K562 (cell line): ENCODE measurements at regions not wholly inside any gene's neighbourhood (a gene's known extent, or its start where the extent isn't known, plus 50 kb on each side); places are given as distances from the start of the nearest gene placed in this dataset.
"Not testable (repeated sequence)": the region's sequence is repeated elsewhere in the genome, so short reads cannot be mapped to it uniquely, and the experiment has no call there.

ENCODE experiments used
- ATAC-seq: fragments of 200-7000 bp; cut with Tn5 transposase; 3 replicates; pipeline ENCODE4 v1.9.1; 2020; ENCODE audit warnings: moderate library complexity
- BruUV-seq: library from RNA; stranded (reverse); fragments of 400-500 nt; replicated peaks from 2 replicates; lab custom pipeline; 2021; lab: Mats Ljungman, UMichigan
- CTCF ChIA-PET: fragments of 300-600 bp; formaldehyde crosslinking; extraction: SDS; loops from one replicate; lab custom pipeline; 2021; ENCODE audit warnings: low intra/inter-chr PET ratio; lab: Yijun Ruan, JAX
- POLR2A ChIA-PET: fragments of 300-600, 350-650 bp; sonication (Branson Sonifier 250); formaldehyde crosslinking; extraction: SDS; loops from one replicate; lab custom pipeline; 2021; ENCODE audit warnings: antibody characterized with exemption, inconsistent platforms; lab: Yijun Ruan, JAX
- DNase-seq, 4 experiments: peaks; one replicate each; pipeline versions ENCODE4 v3.0.0 to v3.0.0-alpha.2; 2011 to 2018; ENCODE audit warnings: low spot score in 3 of 4, mixed read lengths in 3 of 4; ENCODE audit errors: extremely low read depth in 1 of 4
- FAIRE-seq: peaks from 2 replicates; lab custom pipeline; 2011; peaks lifted over from hg19 to GRCh38; lab: Jason Lieb, UNC
- H2AFZ ChIP-seq: 2 replicates; pipeline ENCODE4 v1.6.0; 2011; ENCODE audit warnings: low read depth, low read length, control low read depth, inconsistent platforms
- H3K27ac ChIP-seq: fragments of 200-600 bp; 3 replicates; pipeline ENCODE4 v1.8.0; 2011; ENCODE audit warnings: low read depth, mild to moderate bottlenecking, control low read depth, inconsistent platforms, low read length, moderate library complexity, mixed read lengths; ENCODE audit errors: extremely low read depth
- H3K27me3 ChIP-seq, 2 experiments: fragments of 300-600 bp in 1 of 2; 2 replicates in 1 of 2; 3 replicates in 1 of 2; pipeline versions ENCODE4 v1.6.0 to v1.8.0; 2011; ENCODE audit warnings: inconsistent platforms in 2 of 2, low read length in 2 of 2, mild to moderate bottlenecking in 1 of 2, mixed read lengths in 1 of 2, moderate library complexity in 1 of 2; ENCODE audit not compliant: control insufficient read depth in 2 of 2, insufficient read depth in 2 of 2
- H3K36me3 ChIP-seq: fragments of 300-600 bp; 3 replicates; pipeline ENCODE4 v1.8.0; 2011; ENCODE audit warnings: mild to moderate bottlenecking, low read length, inconsistent platforms; ENCODE audit not compliant: control insufficient read depth, insufficient read depth
- H3K4me1 ChIP-seq, 2 experiments: fragments of 200-600 bp in 1 of 2; replicated peaks in 1 of 2; 2 replicates in 1 of 2; 3 replicates in 1 of 2; pipeline versions ENCODE4 v1.5.1 to v1.8.0; 2011; ENCODE audit warnings: inconsistent platforms in 2 of 2, low read length in 2 of 2, mild to moderate bottlenecking in 1 of 2, mixed read lengths in 1 of 2, moderate library complexity in 1 of 2; ENCODE audit not compliant: control insufficient read depth in 2 of 2, insufficient read depth in 2 of 2
- H3K4me2 ChIP-seq: 2 replicates; pipeline ENCODE4 v1.6.1; 2011; ENCODE audit warnings: low read length, control low read depth, inconsistent platforms, mixed read lengths; ENCODE audit not compliant: insufficient read depth
- H3K4me3 ChIP-seq: fragments of 200-600 bp; sonication (generic), shearing (Covaris generic); 2 replicates; pipeline ENCODE4 v1.5.1; 2016; ENCODE audit warnings: control low read depth, inconsistent platforms
- H3K79me2 ChIP-seq: fragments of 200-600 bp; 3 replicates; pipeline ENCODE4 v1.8.0; 2011; ENCODE audit warnings: low read length, inconsistent platforms; ENCODE audit not compliant: control insufficient read depth, insufficient read depth
- H3K9ac ChIP-seq, 2 experiments: 2 replicates each; pipeline versions ENCODE4 v1.6.0 to v1.6.1; 2011; ENCODE audit warnings: low read depth in 2 of 2, low read length in 2 of 2, control low read depth in 1 of 2, inconsistent platforms in 1 of 2, mild to moderate bottlenecking in 1 of 2, mixed read lengths in 1 of 2; ENCODE audit not compliant: insufficient read depth in 1 of 2
- H3K9me1 ChIP-seq: one replicate; pipeline ENCODE4 v1.6.0; 2011; ENCODE audit warnings: inconsistent platforms, mild to moderate bottlenecking, low read length, moderate library complexity; ENCODE audit not compliant: control insufficient read depth, insufficient read depth
- H3K9me3 ChIP-seq: replicated peaks from 2 replicates; pipeline ENCODE4 v1.5.1; 2011; ENCODE audit warnings: low read depth, low read length, inconsistent platforms; ENCODE audit not compliant: control insufficient read depth, insufficient read depth
- H4K20me1 ChIP-seq: replicated peaks from 2 replicates; pipeline ENCODE4 v1.6.1; 2011; ENCODE audit warnings: low read length, inconsistent platforms, mixed read lengths; ENCODE audit not compliant: control insufficient read depth, insufficient read depth
- BRD9 ChIP-seq: fragments of 450-650 bp; IDR thresholded peaks from 2 replicates; pipeline ENCODE4 v1.6.1; 2018; ENCODE audit warnings: low read depth; ENCODE audit not compliant: partially characterized antibody
- FOXJ2 ChIP-seq: fragments of 200-800 bp; sonication (Bioruptor generic); IDR thresholded peaks from 2 replicates; pipeline ENCODE4 v1.6.1; 2016; ENCODE audit warnings: missing genetic modification characterization, missing compliant biosample characterization
- GABPB1 ChIP-seq: sonication (generic); formaldehyde crosslinking; IDR thresholded peaks from 2 replicates; pipeline ENCODE4 v1.8.0; 2022; ENCODE audit warnings: mild to moderate bottlenecking, missing genetic modification reagents
- HMG20B ChIP-seq: fragments of 250-450 bp; sonication (Bioruptor Pico); IDR thresholded peaks from 2 replicates; pipeline ENCODE4 v1.5.0; 2021; ENCODE audit warnings: mild to moderate bottlenecking
- NFIX ChIP-seq: fragments of 250-450 bp; sonication (Bioruptor Pico); IDR thresholded peaks from 2 replicates; pipeline ENCODE4 v1.4.0; 2020; ENCODE audit warnings: low read depth, mild to moderate bottlenecking, moderate library complexity
- NR2C1 ChIP-seq, 2 experiments: fragments of 450-650 bp; IDR thresholded peaks; 2 replicates each; pipeline ENCODE4 v1.6.1; 2017; ENCODE audit warnings: mild to moderate bottlenecking in 2 of 2, antibody characterized with exemption in 1 of 2, inconsistent platforms in 1 of 2, missing compliant biosample characterization in 1 of 2, missing genetic modification characterization in 1 of 2
- PHB ChIP-seq: fragments of 250-450 bp; sonication (Bioruptor Pico); IDR thresholded peaks from 2 replicates; pipeline ENCODE4 v1.5.0; 2021
- SMAD1 ChIP-seq: fragments of 150-350 bp; IDR thresholded peaks from 2 replicates; pipeline ENCODE4 v1.6.1; 2014; ENCODE audit warnings: low read length, low read depth; ENCODE audit not compliant: partially characterized antibody
- SP1 ChIP-seq: sonication (generic); formaldehyde crosslinking; IDR thresholded peaks from 2 replicates; pipeline ENCODE4 v1.8.1; 2022; ENCODE audit warnings: mild to moderate bottlenecking, missing genetic modification reagents
- TRIM28 ChIP-seq: fragments of 450-650 bp; IDR thresholded peaks from 2 replicates; pipeline ENCODE4 v1.6.1; 2017
- ZFX ChIP-seq: sonication (generic); formaldehyde crosslinking; IDR thresholded peaks from 2 replicates; pipeline ENCODE4 v1.8.0; 2022; ENCODE audit warnings: mild to moderate bottlenecking, missing genetic modification reagents, moderate library complexity
- ZNF174 ChIP-seq: fragments of 250-450 bp; sonication (Bioruptor Pico); IDR thresholded peaks from 2 replicates; pipeline ENCODE4 v1.4.0; 2020; ENCODE audit warnings: mild to moderate bottlenecking
- ZNF561 ChIP-seq: fragments of 450-650 bp; formaldehyde crosslinking; conservative IDR thresholded peaks from 2 replicates; pipeline ENCODE4 v1.4.0; 2020; ENCODE audit warnings: mild to moderate bottlenecking, moderate library complexity
- ZNF764 ChIP-seq: fragments of 250-450 bp; sonication (Bioruptor Pico); IDR thresholded peaks from 2 replicates; pipeline ENCODE4 v1.4.0; 2020; ENCODE audit warnings: low read depth, mild to moderate bottlenecking, moderate library complexity
- WGBS: fragments of 100-300 bp; shearing (Covaris generic); methylation state at CpG from one replicate; pipeline ENCODE4 v1.1.6; 2016; ENCODE audit warnings: low coverage, mixed read lengths; ENCODE audit not compliant: insufficient coverage; ENCODE audit errors: missing lambda C conversion rate; 5-methylcytosine and 5-hydroxymethylcytosine counted together
- in situ Hi-C: fragments of 300-500 bp; cut with MboI; formaldehyde crosslinking; loops from 4 replicates; pipeline ENCODE4 v1.15.0; 2018; ENCODE audit warnings: inconsistent platforms, mixed read lengths
- intact Hi-C: fragments of 100-400 bp; cut with micrococcal nuclease; formaldehyde crosslinking; loops from 2 replicates; pipeline ENCODE4 v1.14.2; 2022
- TF ChIP-seq, protein P1 (sequence below): fragments of 450-650 bp; formaldehyde crosslinking; IDR thresholded peaks from 2 replicates; pipeline ENCODE4 v1.4.0; 2020; ENCODE audit warnings: mild to moderate bottlenecking, mixed read lengths
- TF ChIP-seq, protein P2 (sequence below): fragments of 250-450 bp; sonication (Bioruptor Pico); IDR thresholded peaks from 2 replicates; pipeline ENCODE4 v1.8.0; 2022; ENCODE audit warnings: moderate library complexity, mild to moderate bottlenecking, inconsistent platforms
- TF ChIP-seq, protein P3 (sequence below): fragments of 450-650 bp; IDR thresholded peaks from 2 replicates; pipeline ENCODE4 v1.6.1; 2014; ENCODE audit warnings: low read depth, mild to moderate bottlenecking, moderate library complexity, borderline replicate concordance

DNA sequence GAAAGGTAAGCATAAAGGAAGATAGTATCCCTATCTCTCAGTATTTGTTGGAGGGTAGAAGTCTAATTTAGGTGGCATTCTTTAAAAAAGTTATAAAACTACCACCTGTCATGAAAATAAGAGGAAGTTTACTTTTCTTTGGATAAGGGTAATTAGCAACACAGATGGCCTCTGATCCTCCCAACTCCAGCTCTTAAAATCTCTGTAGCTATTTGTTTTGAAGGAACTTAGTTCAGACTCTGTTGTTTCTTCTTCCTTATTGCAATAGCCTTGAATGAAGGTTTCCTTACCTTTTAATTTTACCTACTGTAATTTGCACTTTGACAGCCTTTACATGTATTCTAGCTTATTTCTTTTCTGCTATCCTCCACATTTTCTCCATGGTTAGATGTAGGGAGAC, 1261.3 kb downstream of the RAPGEF2 start:
- no peaks in the 10 kb centered on the region for H3K4me1 ChIP-seq
- H3K4me3 ChIP-seq = no peak overlapping the region
- BruUV-seq = no TSS peak
- no peaks in the 10 kb centered on the region for H3K36me3 ChIP-seq
- CTCF ChIA-PET = no interaction called here
- H3K4me2 ChIP-seq = no peak overlapping the region
- no peaks in the 10 kb centered on the region for H4K20me1 ChIP-seq
- TF ChIP-seq NFIX (CRISPR knock-in tag) = no peak
- TF ChIP-seq, protein P1, sequence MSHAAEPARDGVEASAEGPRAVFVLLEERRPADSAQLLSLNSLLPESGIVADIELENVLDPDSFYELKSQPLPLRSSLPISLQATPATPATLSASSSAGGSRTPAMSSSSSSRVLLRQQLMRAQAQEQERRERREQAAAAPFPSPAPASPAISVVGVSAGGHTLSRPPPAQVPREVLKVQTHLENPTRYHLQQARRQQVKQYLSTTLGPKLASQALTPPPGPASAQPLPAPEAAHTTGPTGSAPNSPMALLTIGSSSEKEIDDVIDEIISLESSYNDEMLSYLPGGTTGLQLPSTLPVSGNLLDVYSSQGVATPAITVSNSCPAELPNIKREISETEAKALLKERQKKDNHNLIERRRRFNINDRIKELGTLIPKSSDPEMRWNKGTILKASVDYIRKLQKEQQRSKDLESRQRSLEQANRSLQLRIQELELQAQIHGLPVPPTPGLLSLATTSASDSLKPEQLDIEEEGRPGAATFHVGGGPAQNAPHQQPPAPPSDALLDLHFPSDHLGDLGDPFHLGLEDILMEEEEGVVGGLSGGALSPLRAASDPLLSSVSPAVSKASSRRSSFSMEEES (CRISPR knock-in tag) = no peak
- TF ChIP-seq BRD9 = no peak
- TF ChIP-seq ZNF764 (CRISPR knock-in tag) = no peak
- TF ChIP-seq TRIM28 = no peak
- TF ChIP-seq, protein P2, sequence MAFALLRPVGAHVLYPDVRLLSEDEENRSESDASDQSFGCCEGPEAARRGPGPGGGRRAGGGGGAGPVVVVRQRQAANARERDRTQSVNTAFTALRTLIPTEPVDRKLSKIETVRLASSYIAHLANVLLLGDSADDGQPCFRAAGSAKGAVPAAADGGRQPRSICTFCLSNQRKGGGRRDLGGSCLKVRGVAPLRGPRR (CRISPR knock-in tag) = no peak
- no peak for TF ChIP-seq ZNF561 (CRISPR knock-in tag)
- no peak for TF ChIP-seq PHB (CRISPR knock-in tag)
- TF ChIP-seq ZNF174 (CRISPR knock-in tag) = no peak
- no peak for TF ChIP-seq SMAD1
- no peak for TF ChIP-seq SP1 (CRISPR knock-in tag)
- no peak for TF ChIP-seq FOXJ2 (tag)
- TF ChIP-seq NR2C1 (IDR thresholded peaks at IDR 0.05) = no peak
- TF ChIP-seq NR2C1 (tag; IDR thresholded peaks at IDR 0.05) = no peak
- TF ChIP-seq ZFX (CRISPR knock-in tag) = no peak
- no peak for TF ChIP-seq HMG20B (CRISPR knock-in tag)
- TF ChIP-seq, protein P3, sequence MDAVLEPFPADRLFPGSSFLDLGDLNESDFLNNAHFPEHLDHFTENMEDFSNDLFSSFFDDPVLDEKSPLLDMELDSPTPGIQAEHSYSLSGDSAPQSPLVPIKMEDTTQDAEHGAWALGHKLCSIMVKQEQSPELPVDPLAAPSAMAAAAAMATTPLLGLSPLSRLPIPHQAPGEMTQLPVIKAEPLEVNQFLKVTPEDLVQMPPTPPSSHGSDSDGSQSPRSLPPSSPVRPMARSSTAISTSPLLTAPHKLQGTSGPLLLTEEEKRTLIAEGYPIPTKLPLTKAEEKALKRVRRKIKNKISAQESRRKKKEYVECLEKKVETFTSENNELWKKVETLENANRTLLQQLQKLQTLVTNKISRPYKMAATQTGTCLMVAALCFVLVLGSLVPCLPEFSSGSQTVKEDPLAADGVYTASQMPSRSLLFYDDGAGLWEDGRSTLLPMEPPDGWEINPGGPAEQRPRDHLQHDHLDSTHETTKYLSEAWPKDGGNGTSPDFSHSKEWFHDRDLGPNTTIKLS = no peak
- TF ChIP-seq GABPB1 = no peak
- intact Hi-C loops = no loop called here
- no peaks in the 10 kb centered on the region for H3K9me3 ChIP-seq
- ATAC-seq = no peak
- no peaks in the 10 kb centered on the region for H3K27me3 ChIP-seq
- no peak for FAIRE-seq
- no peak overlapping the region for H3K27ac ChIP-seq
- POLR2A ChIA-PET = no interaction called here
- DNase-seq = no peak
- H2AFZ ChIP-seq = no peak overlapping the region
- H3K9ac ChIP-seq = no peak overlapping the region
- H3K9me1 ChIP-seq = no peaks in the 10 kb centered on the region
- no peaks in the 10 kb centered on the region for H3K79me2 ChIP-seq
- in situ Hi-C loops = no loop called here

DNA sequence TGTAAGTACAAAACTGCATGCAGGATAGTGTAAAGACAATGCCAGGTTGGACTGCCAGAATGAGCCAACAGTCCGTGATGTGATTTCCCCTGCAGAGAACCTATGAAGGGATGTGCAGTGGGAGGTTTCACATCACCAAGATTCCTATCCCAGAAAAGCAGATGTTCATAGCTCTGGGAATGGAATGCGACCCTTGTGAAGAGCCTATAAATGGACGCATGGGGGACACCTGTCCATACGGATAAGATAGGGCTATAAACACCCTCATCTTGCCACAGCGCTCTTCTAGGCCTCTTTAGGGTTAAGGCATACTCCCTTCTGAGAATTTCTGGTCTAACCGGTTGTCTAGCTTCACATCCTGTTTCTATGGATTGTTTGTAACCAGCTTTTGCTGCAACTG, 1261.8 kb downstream of the RAPGEF2 start:
- H3K4me3 ChIP-seq, H3K9me3 ChIP-seq, H3K4me1 ChIP-seq, H3K27ac ChIP-seq, H4K20me1 ChIP-seq, ATAC-seq, CTCF ChIA-PET, DNase-seq, BruUV-seq, intact Hi-C loops, H3K9me1 ChIP-seq, POLR2A ChIA-PET, H3K9ac ChIP-seq, H3K36me3 ChIP-seq, H3K4me2 ChIP-seq, H3K27me3 ChIP-seq, in situ Hi-C loops, H2AFZ ChIP-seq, FAIRE-seq, H3K79me2 ChIP-seq: not testable (repeated sequence)
- WGBS = 0% methylated on average over 2 of the region's 6 CpGs
